Thyroid gland (tissue), 4 donors: ENCODE measurements at regions not wholly inside any gene's neighbourhood (a gene's known extent, or its start where the extent isn't known, plus 50 kb on each side); places are given as distances from the start of the nearest gene placed in this dataset.

Experiments used
- DNase-seq, 2 donors: peaks; one replicate each; pipeline ENCODE4 v3.0.0-alpha.2; 2019
- H3K27ac ChIP-seq, 3 donors: fragments of 200-600 bp; sonication (generic); 1 replicate in 2 of 3; 2 replicates in 1 of 3; pipeline ENCODE4 v1.5.1; 2016 to 2019; ENCODE audit warnings: mild to moderate bottlenecking in 1 of 3, moderate library complexity in 1 of 3
- H3K27me3 ChIP-seq: fragments of 200-600 bp; sonication (generic); one replicate; pipeline ENCODE4 v1.5.1; 2019
- H3K36me3 ChIP-seq, 2 donors: fragments of 200-600 bp; sonication (generic); one replicate each; pipeline ENCODE4 v1.5.1; 2016 to 2019
- H3K4me1 ChIP-seq, 2 donors: fragments of 200-600 bp; sonication (generic); one replicate each; pipeline ENCODE4 v1.5.1; 2017 to 2019
- H3K4me3 ChIP-seq, 3 donors: fragments of 200-600 bp; sonication (generic); replicated peaks in 1 of 3; 1 replicate in 2 of 3; 2 replicates in 1 of 3; pipeline ENCODE4 v1.5.1; 2016; ENCODE audit warnings: mild to moderate bottlenecking in 1 of 3
- H3K9me3 ChIP-seq: fragments of 200-600 bp; sonication (generic); one replicate; pipeline ENCODE4 v1.5.1; 2017
- POLR2A ChIP-seq, 2 donors: fragments of 450-650 bp; IDR thresholded peaks; one replicate each; pipeline ENCODE4 v1.6.1; 2017; ENCODE audit warnings: antibody characterized with exemption in 2 of 2, mild to moderate bottlenecking in 2 of 2, moderate library complexity in 1 of 2
- WGBS, 2 donors: methylation state at CpG; one replicate each; pipeline ENCODE4 v1.1.5; 2017; 5-methylcytosine and 5-hydroxymethylcytosine counted together
- intact Hi-C: fragments of 100-400 bp; cut with DNase I; formaldehyde crosslinking; loops from one replicate; pipeline ENCODE4 v1.15.1; 2023
- TF ChIP-seq, protein P1 (sequence below), 6 experiments: fragments of 200-600 bp in 3 of 6; fragments of 450-650 bp in 3 of 6; sonication (generic) in 3 of 6; IDR thresholded peaks; one replicate each; pipeline ENCODE4 v1.5.1; 2016 to 2019; ENCODE audit warnings: antibody characterized with exemption in 6 of 6, mild to moderate bottlenecking in 2 of 6, inconsistent platforms in 1 of 6, moderate library complexity in 1 of 6

DNA sequence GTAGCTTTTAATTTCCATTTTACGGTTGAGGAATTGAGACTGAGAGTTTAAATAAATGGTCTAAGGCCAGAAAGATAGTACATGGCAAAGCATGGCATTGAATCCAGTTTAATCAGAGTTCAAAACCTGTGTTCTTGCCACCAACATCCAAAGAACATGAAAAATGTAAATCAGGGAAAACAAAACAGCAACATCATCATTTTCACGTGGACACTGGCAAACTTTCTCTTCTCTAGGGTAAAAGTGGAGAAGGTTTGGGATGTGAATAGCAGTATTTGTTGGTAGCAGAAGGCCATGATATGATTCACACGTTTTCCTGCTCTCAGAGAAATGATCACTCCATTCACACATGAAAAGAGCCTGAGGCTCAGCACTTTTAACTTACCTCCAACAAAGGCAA lies 357.7 kb downstream of the UQCRFS1 start:
- intact Hi-C loops, result no loop called here
- WGBS, 2 donors, result 72 to 79% methylated on average over 3 of the region's 3 CpGs
- Histone ChIP-seq H3K4me1 (no peaks in the 10 kb centered on the region), H3K4me3 (no peak overlapping the region), H3K27ac (no peak overlapping the region), H3K36me3 (no peaks in the 10 kb centered on the region), H3K27me3 (no peaks in the 10 kb centered on the region), H3K9me3 (no peaks in the 10 kb centered on the region)
- no peak for DNase-seq
- TF ChIP-seq POLR2A (IDR thresholded peaks at IDR 0.05), result no peak
- TF ChIP-seq, protein P1, sequence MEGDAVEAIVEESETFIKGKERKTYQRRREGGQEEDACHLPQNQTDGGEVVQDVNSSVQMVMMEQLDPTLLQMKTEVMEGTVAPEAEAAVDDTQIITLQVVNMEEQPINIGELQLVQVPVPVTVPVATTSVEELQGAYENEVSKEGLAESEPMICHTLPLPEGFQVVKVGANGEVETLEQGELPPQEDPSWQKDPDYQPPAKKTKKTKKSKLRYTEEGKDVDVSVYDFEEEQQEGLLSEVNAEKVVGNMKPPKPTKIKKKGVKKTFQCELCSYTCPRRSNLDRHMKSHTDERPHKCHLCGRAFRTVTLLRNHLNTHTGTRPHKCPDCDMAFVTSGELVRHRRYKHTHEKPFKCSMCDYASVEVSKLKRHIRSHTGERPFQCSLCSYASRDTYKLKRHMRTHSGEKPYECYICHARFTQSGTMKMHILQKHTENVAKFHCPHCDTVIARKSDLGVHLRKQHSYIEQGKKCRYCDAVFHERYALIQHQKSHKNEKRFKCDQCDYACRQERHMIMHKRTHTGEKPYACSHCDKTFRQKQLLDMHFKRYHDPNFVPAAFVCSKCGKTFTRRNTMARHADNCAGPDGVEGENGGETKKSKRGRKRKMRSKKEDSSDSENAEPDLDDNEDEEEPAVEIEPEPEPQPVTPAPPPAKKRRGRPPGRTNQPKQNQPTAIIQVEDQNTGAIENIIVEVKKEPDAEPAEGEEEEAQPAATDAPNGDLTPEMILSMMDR (IDR thresholded peaks at IDR 0.05), result no peak

DNA sequence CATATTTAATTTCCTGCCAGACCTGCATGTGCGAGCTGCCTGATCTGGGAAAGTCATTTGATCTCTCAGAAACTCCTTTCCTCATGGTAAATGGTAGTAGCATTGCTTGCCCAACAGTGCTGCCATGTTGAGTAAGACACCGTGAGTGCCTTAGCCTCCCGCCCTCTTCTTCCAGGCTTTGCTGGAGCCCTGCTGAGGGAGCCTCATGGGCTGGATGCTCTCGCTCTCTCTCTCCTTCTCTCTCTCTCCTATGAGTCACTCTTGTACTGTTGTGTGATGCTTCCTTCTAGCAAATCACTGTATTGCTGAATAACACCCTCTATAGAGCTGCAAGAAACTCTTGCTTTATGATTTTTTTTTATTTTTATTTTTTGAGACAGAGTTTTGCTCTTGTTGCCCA lies 365.5 kb downstream of the UQCRFS1 start:
- Histone ChIP-seq H3K27ac (no peak overlapping the region), H3K27me3 (no peaks in the 10 kb centered on the region), H3K4me3 (no peak overlapping the region), H3K36me3 (no peaks in the 10 kb centered on the region), H3K4me1 (peaks cover 7 to 8% of the 10 kb centered on the region in 2 donors), H3K9me3 (no peaks in the 10 kb centered on the region)
- intact Hi-C loops, result no loop called here
- TF ChIP-seq POLR2A (IDR thresholded peaks at IDR 0.05), result no peak
- TF ChIP-seq, protein P1 (IDR thresholded peaks at IDR 0.05), result no peak
- WGBS, 2 donors, result 83 to 87% methylated on average over 4 of the region's 4 CpGs
- no peak for DNase-seq

DNA sequence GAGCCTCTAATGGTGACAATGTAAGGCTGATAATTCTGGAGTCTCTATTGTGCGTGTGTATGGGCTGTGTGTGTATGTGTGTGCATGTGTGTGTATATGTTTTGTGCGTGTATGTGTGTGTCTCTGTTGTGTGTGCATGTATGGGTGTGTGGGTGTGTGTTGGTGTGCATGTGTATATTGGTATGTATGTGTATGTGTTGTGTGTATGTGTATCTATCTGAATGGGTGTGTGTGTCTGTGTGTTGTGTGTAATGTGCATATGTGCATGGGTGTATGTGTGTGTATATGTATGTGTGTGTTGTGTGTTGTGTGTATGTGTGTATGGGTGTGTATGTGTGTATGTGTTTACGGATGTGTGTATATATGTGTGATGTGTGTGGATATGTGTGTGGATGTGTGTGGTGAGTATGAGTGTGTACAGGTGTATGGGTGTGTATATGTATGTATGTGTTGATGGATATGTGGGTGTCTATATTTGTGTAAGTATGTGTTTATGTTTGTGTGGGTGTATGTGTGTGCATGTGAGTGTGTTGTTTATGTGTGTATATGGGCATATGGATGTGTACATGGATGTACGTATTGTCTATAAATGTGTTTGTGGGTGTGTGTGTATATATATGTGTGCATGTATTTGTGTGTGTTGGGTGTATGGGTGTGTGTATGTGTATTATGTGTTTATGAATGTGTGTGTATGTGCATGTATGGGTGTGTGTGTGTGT lies 366.7 kb downstream of the UQCRFS1 start:
- no peak overlapping the region for H3K27ac ChIP-seq
- H3K4me1 ChIP-seq, result peaks cover 13 to 17% of the 10 kb centered on the region in 2 donors
- intact Hi-C loops, result no loop called here
- H3K9me3 ChIP-seq, result no peaks in the 10 kb centered on the region
- TF ChIP-seq, protein P1 (IDR thresholded peaks at IDR 0.05), result no peak
- no peak for TF ChIP-seq POLR2A (IDR thresholded peaks at IDR 0.05)
- no peak for DNase-seq
- 92 to 96% methylated on average over 4 of the region's 4 CpGs for WGBS, 2 donors
- no peak overlapping the region for H3K4me3 ChIP-seq
- H3K36me3 ChIP-seq, result no peaks in the 10 kb centered on the region
- no peaks in the 10 kb centered on the region for H3K27me3 ChIP-seq

DNA sequence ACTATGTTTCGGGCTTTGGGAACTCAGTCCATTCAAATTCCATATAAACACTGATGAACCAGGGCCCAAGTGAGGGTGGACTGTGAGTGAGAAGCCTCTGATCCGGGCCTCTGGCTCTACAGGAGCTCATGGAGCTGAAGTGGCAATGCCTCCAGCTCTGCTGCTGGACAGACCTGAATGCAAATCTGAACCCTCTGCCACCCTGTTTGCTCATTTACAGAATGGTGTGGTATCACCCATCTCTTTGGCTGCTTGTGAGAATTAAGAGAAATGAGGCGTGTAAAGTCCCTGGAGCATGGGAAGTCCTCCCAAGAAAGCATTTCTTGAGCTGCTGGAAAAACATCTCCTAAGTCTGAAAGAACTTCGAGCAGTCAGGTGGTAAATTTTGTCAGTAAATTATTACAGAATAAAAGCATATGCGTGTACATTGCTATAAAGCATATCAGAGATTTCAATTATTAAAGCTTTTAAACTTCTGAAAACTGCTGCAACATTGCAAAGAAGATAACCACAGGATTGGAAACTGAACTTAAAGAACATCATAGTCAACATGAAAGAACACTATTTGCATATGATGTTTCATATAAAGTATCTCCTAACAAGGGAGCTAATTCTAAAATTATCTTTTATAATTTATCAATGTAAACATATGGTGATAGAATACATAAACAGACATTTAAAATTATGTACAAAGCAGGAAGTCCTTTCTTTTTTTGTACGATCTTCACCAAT lies 369.0 kb downstream of the UQCRFS1 start:
- intact Hi-C loops, result no loop called here
- WGBS, 2 donors, result 54 to 60% methylated on average over 6 of the region's 6 CpGs
- H3K27ac ChIP-seq, result no peak overlapping the region
- no peaks in the 10 kb centered on the region for H3K36me3 ChIP-seq
- no peak overlapping the region for H3K4me3 ChIP-seq
- DNase-seq, result no peak
- H3K27me3 ChIP-seq, result no peaks in the 10 kb centered on the region
- no peaks in the 10 kb centered on the region for H3K9me3 ChIP-seq
- peaks cover 30 to 31% of the 10 kb centered on the region in 2 donors for H3K4me1 ChIP-seq
- TF ChIP-seq POLR2A (IDR thresholded peaks at IDR 0.05), result no peak
- TF ChIP-seq, protein P1 (IDR thresholded peaks at IDR 0.05), result no peak

DNA sequence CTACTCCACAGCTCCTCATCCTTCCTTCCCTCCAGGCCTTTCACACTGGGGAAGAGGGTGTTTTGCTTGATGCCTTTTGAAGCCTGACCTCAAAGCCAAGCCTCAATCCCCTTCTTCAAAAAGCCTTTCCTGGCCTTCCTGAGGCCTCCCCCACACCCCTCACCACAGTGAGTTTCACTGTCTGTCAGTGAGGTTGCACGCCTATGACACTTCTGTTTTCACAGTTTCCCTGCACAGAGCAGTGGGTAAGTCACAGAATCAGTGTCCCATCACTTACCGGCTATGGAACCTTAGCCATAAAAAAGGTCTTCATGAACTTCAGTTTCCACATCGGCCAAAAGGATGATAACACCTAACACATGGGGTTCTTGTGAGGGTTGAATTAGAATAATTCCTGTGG lies 371.4 kb downstream of the UQCRFS1 start:
- Histone ChIP-seq H3K36me3 (no peaks in the 10 kb centered on the region), H3K9me3 (no peaks in the 10 kb centered on the region), H3K4me1 (peaks cover 30 to 31% of the 10 kb centered on the region in 2 donors), H3K27me3 (no peaks in the 10 kb centered on the region), H3K27ac (peak overlapping the region; percentile 44 to 76 (median 75)), H3K4me3 (no peak overlapping the region)
- 86 to 92% methylated on average over 3 of the region's 3 CpGs for WGBS, 2 donors
- no peak for DNase-seq
- no peak for TF ChIP-seq POLR2A (IDR thresholded peaks at IDR 0.05)
- TF ChIP-seq, protein P1 (IDR thresholded peaks at IDR 0.05), result no peak
- intact Hi-C loops, result no loop called here
